Trophoblast cell (in vitro differentiated cells and primary cell): ENCODE measurements at regions not wholly inside any gene's neighbourhood (a gene's known extent, or its start where the extent isn't known, plus 50 kb on each side); places are given as distances from the start of the nearest gene placed in this dataset.

Source experiments
- DNase-seq, 2 donors: peaks; one replicate each; pipeline ENCODE4 v3.0.0-alpha.2; 2016
- H2AFZ ChIP-seq: 2 replicates; pipeline ENCODE4 v1.6.1; 2013; ENCODE audit warnings: low read length, moderate library complexity, mild to moderate bottlenecking; ENCODE audit not compliant: insufficient read depth, poor library complexity
- H2AK5ac ChIP-seq: 2 replicates; pipeline ENCODE4 v1.6.1; 2013; ENCODE audit warnings: mild to moderate bottlenecking, low read length
- H2BK120ac ChIP-seq: 2 replicates; pipeline ENCODE4 v1.6.1; 2013; ENCODE audit warnings: low read length, mild to moderate bottlenecking, moderate library complexity; ENCODE audit not compliant: insufficient read depth, poor library complexity
- H2BK12ac ChIP-seq: 2 replicates; pipeline ENCODE4 v1.6.1; 2013; ENCODE audit warnings: mild to moderate bottlenecking, low read length, moderate library complexity
- H2BK5ac ChIP-seq: 2 replicates; pipeline ENCODE4 v1.6.1; 2013; ENCODE audit warnings: low read length, low read depth, moderate library complexity, mild to moderate bottlenecking; ENCODE audit not compliant: poor library complexity
- H3K14ac ChIP-seq: 2 replicates; pipeline ENCODE4 v1.6.1; 2013; ENCODE audit warnings: mild to moderate bottlenecking, low read length
- H3K18ac ChIP-seq: 2 replicates; pipeline ENCODE4 v1.6.1; 2013; ENCODE audit warnings: mild to moderate bottlenecking, low read length
- H3K23ac ChIP-seq: 2 replicates; pipeline ENCODE4 v1.6.1; 2013; ENCODE audit warnings: low read length
- H3K27ac ChIP-seq: 2 replicates; pipeline ENCODE4 v1.5.1; 2013; ENCODE audit warnings: low read depth, mild to moderate bottlenecking, inconsistent platforms, low read length, moderate library complexity
- H3K27me3 ChIP-seq: 2 replicates; pipeline ENCODE4 v1.6.1; 2013; ENCODE audit warnings: inconsistent platforms, mild to moderate bottlenecking, low read length, moderate library complexity; ENCODE audit not compliant: insufficient read depth
- H3K36me3 ChIP-seq, 2 experiments: 1 replicate in 1 of 2; 2 replicates in 1 of 2; pipeline ENCODE4 v1.6.1; 2013; ENCODE audit warnings: low read length in 2 of 2, mild to moderate bottlenecking in 2 of 2, moderate library complexity in 1 of 2; ENCODE audit not compliant: insufficient read depth in 2 of 2, control insufficient read depth in 1 of 2
- H3K4ac ChIP-seq: 2 replicates; pipeline ENCODE4 v1.6.1; 2013; ENCODE audit warnings: low read depth, mild to moderate bottlenecking, low read length, moderate library complexity
- H3K4me1 ChIP-seq, 2 experiments: 1 replicate in 1 of 2; 2 replicates in 1 of 2; pipeline ENCODE4 v1.6.1; 2013; ENCODE audit warnings: low read length in 2 of 2, mild to moderate bottlenecking in 2 of 2, moderate library complexity in 1 of 2; ENCODE audit not compliant: insufficient read depth in 2 of 2, control insufficient read depth in 1 of 2
- H3K4me2 ChIP-seq: 2 replicates; pipeline ENCODE4 v1.6.1; 2013; ENCODE audit warnings: inconsistent platforms, mild to moderate bottlenecking, low read length, moderate library complexity
- H3K4me3 ChIP-seq: 2 replicates; pipeline ENCODE4 v1.5.1; 2013; ENCODE audit warnings: mild to moderate bottlenecking, low read depth, low read length, inconsistent platforms
- H3K79me1 ChIP-seq: one replicate; pipeline ENCODE4 v1.6.1; 2013; ENCODE audit warnings: low read length
- H3K79me2 ChIP-seq: 2 replicates; pipeline ENCODE4 v1.6.1; 2013; ENCODE audit warnings: low read length, mild to moderate bottlenecking; ENCODE audit not compliant: control insufficient read depth, insufficient read depth, poor library complexity
- H3K9ac ChIP-seq: 2 replicates; pipeline ENCODE4 v1.6.1; 2013; ENCODE audit warnings: mild to moderate bottlenecking, low read length
- H3K9me3 ChIP-seq: 2 replicates; pipeline ENCODE4 v1.6.1; 2013; ENCODE audit warnings: low read depth, mild to moderate bottlenecking, control low read depth, inconsistent platforms, low read length; ENCODE audit not compliant: insufficient read depth
- H4K12ac ChIP-seq: 2 replicates; pipeline ENCODE4 v1.6.1; 2013; ENCODE audit warnings: low read depth, mild to moderate bottlenecking, low read length, moderate library complexity
- H4K8ac ChIP-seq: 2 replicates; pipeline ENCODE4 v1.6.1; 2013; ENCODE audit warnings: low read depth, mild to moderate bottlenecking, low read length, moderate library complexity
- H4K91ac ChIP-seq: one replicate; pipeline ENCODE4 v1.6.1; 2013; ENCODE audit warnings: low read depth, mild to moderate bottlenecking, low read length, moderate library complexity
- WGBS: extraction: QIAGEN DNeasy Blood & Tissue Kit; methylation state at CpG from one replicate; pipeline ENCODE4 v1.1.7; 2013; ENCODE audit warnings: missing lambda C conversion rate; ENCODE audit not compliant: insufficient read length, insufficient coverage; ENCODE audit errors: extremely low coverage; 5-methylcytosine and 5-hydroxymethylcytosine counted together

- no peak overlapping the region for H2BK12ac ChIP-seq
- H4K8ac ChIP-seq: no peak overlapping the region
- no peaks in the 10 kb centered on the region for H3K79me1 ChIP-seq
- H3K9ac ChIP-seq: no peak overlapping the region
- H3K4me1 ChIP-seq: no peaks in the 10 kb centered on the region
- no peak overlapping the region for H3K14ac ChIP-seq
- H2AK5ac ChIP-seq: no peak overlapping the region
- H3K23ac ChIP-seq: no peak overlapping the region
- H2AFZ ChIP-seq: no peak overlapping the region
- no peak overlapping the region for H4K12ac ChIP-seq
- no peak overlapping the region for H4K91ac ChIP-seq
- H3K27ac ChIP-seq: no peak overlapping the region
- H3K4me3 ChIP-seq: no peak overlapping the region
- WGBS: no CpG with 5 or more reads among the region's 3 CpGs
- H3K4ac ChIP-seq: no peak overlapping the region
- no peaks in the 10 kb centered on the region for H3K79me2 ChIP-seq
- H3K27me3 ChIP-seq: no peaks in the 10 kb centered on the region
- H3K36me3 ChIP-seq: no peaks in the 10 kb centered on the region
- H3K18ac ChIP-seq: no peak overlapping the region
- no peaks in the 10 kb centered on the region for H3K9me3 ChIP-seq
- no peak for DNase-seq
- no peak overlapping the region for H2BK5ac ChIP-seq
- no peak overlapping the region for H2BK120ac ChIP-seq
- no peak overlapping the region for H3K4me2 ChIP-seq
Measured at GRCh38 chr14:94929354-94929753, 159.4 kb upstream of the GSC start.

GRCh38 chr14:94926176-94926575 lies 156.3 kb upstream of the GSC start:
- H3K27ac ChIP-seq: no peak overlapping the region
- no peak overlapping the region for H4K91ac ChIP-seq
- H2BK120ac ChIP-seq: no peak overlapping the region
- H4K8ac ChIP-seq: no peak overlapping the region
- no peak overlapping the region for H3K4me2 ChIP-seq
- no peaks in the 10 kb centered on the region for H3K79me2 ChIP-seq
- H3K36me3 ChIP-seq: no peaks in the 10 kb centered on the region
- no peak overlapping the region for H3K18ac ChIP-seq
- H2AFZ ChIP-seq: no peak overlapping the region
- no peak overlapping the region for H2BK5ac ChIP-seq
- H3K79me1 ChIP-seq: no peaks in the 10 kb centered on the region
- no peak overlapping the region for H3K23ac ChIP-seq
- H4K12ac ChIP-seq: no peak overlapping the region
- WGBS: no CpG with 5 or more reads among the region's 10 CpGs
- peak in 1 of 2 donors; percentile 25 for DNase-seq
- no peaks in the 10 kb centered on the region for H3K27me3 ChIP-seq
- H3K9me3 ChIP-seq: no peaks in the 10 kb centered on the region
- no peak overlapping the region for H2BK12ac ChIP-seq
- no peak overlapping the region for H3K9ac ChIP-seq
- no peak overlapping the region for H3K4ac ChIP-seq
- no peak overlapping the region for H3K14ac ChIP-seq
- no peak overlapping the region for H3K4me3 ChIP-seq
- no peak overlapping the region for H2AK5ac ChIP-seq
- H3K4me1 ChIP-seq: no peaks in the 10 kb centered on the region

GRCh38 chr14:94925416-94926173 lies 155.7 kb upstream of the GSC start:
- Histone ChIP-seq H3K36me3 (no peaks in the 10 kb centered on the region), H3K9ac (no peak overlapping the region), H3K4me2 (no peak overlapping the region), H3K4me1 (no peaks in the 10 kb centered on the region), H3K4me3 (no peak overlapping the region), H2BK120ac (no peak overlapping the region), H3K79me2 (no peaks in the 10 kb centered on the region), H4K12ac (no peak overlapping the region), H2AFZ (no peak overlapping the region), H2BK12ac (no peak overlapping the region), H3K23ac (no peak overlapping the region), H3K4ac (no peak overlapping the region), H4K8ac (no peak overlapping the region), H3K27me3 (no peaks in the 10 kb centered on the region), H3K27ac (no peak overlapping the region), H4K91ac (no peak overlapping the region), H3K79me1 (no peaks in the 10 kb centered on the region), H3K18ac (no peak overlapping the region), H3K14ac (no peak overlapping the region), H2BK5ac (no peak overlapping the region), H2AK5ac (no peak overlapping the region), H3K9me3 (no peaks in the 10 kb centered on the region)
- WGBS: no CpG with 5 or more reads among the region's 4 CpGs
- DNase-seq: no peak

- no peak overlapping the region for H2BK12ac ChIP-seq
- H2BK5ac ChIP-seq: no peak overlapping the region
- no peak overlapping the region for H3K9ac ChIP-seq
- no peak overlapping the region for H2BK120ac ChIP-seq
- no peak overlapping the region for H3K23ac ChIP-seq
- H3K4me2 ChIP-seq: no peak overlapping the region
- no peak overlapping the region for H4K12ac ChIP-seq
- no peak overlapping the region for H3K14ac ChIP-seq
- no peak overlapping the region for H3K27ac ChIP-seq
- no peak overlapping the region for H2AK5ac ChIP-seq
- WGBS: no CpG with 5 or more reads among the region's 4 CpGs
- DNase-seq: no peak
- H4K8ac ChIP-seq: no peak overlapping the region
- no peak overlapping the region for H3K4me3 ChIP-seq
- H3K27me3 ChIP-seq: no peaks in the 10 kb centered on the region
- no peak overlapping the region for H4K91ac ChIP-seq
- H2AFZ ChIP-seq: no peak overlapping the region
- no peaks in the 10 kb centered on the region for H3K79me2 ChIP-seq
- H3K79me1 ChIP-seq: no peaks in the 10 kb centered on the region
- no peak overlapping the region for H3K4ac ChIP-seq
- H3K9me3 ChIP-seq: no peaks in the 10 kb centered on the region
- H3K36me3 ChIP-seq: no peaks in the 10 kb centered on the region
- no peaks in the 10 kb centered on the region for H3K4me1 ChIP-seq
- H3K18ac ChIP-seq: no peak overlapping the region
Measured at GRCh38 chr14:94924189-94924588, 154.3 kb upstream of the GSC start.
